ENCODE measurements at regions not wholly inside any gene's neighbourhood (a gene's known extent, or its start where the extent isn't known, plus 50 kb on each side); places are given as distances from the start of the nearest gene placed in this dataset.

- no peak overlapping the region for H3K4me3 ChIP-seq (ENCODE audit: low read depth, low read length)
- H3K27me3 ChIP-seq (ENCODE audit: control insufficient read depth, insufficient read depth, low read length) = no peaks in the 10 kb centered on the region
- CTCF ChIA-PET = no interaction called here
- DNase-seq (ENCODE audit: low read depth, low spot score) = no peak
- POLR2A ChIA-PET = no interaction called here
- TF ChIP-seq CTCF (IDR thresholded peaks at IDR 0.05; ENCODE audit: low read depth, low read length) = no peak
- H3K27ac ChIP-seq (ENCODE audit: low read depth, low read length) = no peak overlapping the region
- no peaks in the 10 kb centered on the region for H3K9me3 ChIP-seq (ENCODE audit: control insufficient read depth, insufficient read depth, low read length)
Observed at GRCh38 chr7:46791188-46791587, 790.7 kb downstream of the TNS3 start.

- POLR2A ChIA-PET = interaction anchor here (0.7 to 0.9 kb wide), 2 partner anchors 21 to 174 kb away, joined by 4 to 5 read pairs; no protein-coding TSS in a partner anchor
- no peaks in the 10 kb centered on the region for H3K27me3 ChIP-seq (ENCODE audit: control insufficient read depth, insufficient read depth, low read length)
Observed at GRCh38 chr7:46786995-46787394, 794.9 kb downstream of the TNS3 start.

GRCh38 chr7:46786221-46786954 is 795.5 kb downstream of the TNS3 start:
- Histone ChIP-seq H3K27ac (ENCODE audit: low read depth, low read length) (no peak overlapping the region), H3K27me3 (ENCODE audit: control insufficient read depth, insufficient read depth, low read length) (no peaks in the 10 kb centered on the region), H3K4me3 (ENCODE audit: low read depth, low read length) (no peak overlapping the region), H3K9me3 (ENCODE audit: control insufficient read depth, insufficient read depth, low read length) (no peaks in the 10 kb centered on the region)
- DNase-seq (ENCODE audit: low read depth, low spot score) = no peak
- TF ChIP-seq CTCF (IDR thresholded peaks at IDR 0.05; ENCODE audit: low read depth, low read length) = no peak
- ChIA-PET POLR2A (no interaction called here), CTCF (interaction anchor here (0.8 to 0.9 kb wide), 2 partner anchors 864 to 870 kb away, joined by 3 read pairs; no protein-coding TSS in a partner anchor)

More at GRCh38 chr7:46786995-46787394, 794.9 kb downstream of the TNS3 start:
- no peak for TF ChIP-seq CTCF (IDR thresholded peaks at IDR 0.05; ENCODE audit: low read depth, low read length)
- Histone ChIP-seq H3K4me3 (ENCODE audit: low read depth, low read length) (no peak overlapping the region), H3K9me3 (ENCODE audit: control insufficient read depth, insufficient read depth, low read length) (no peaks in the 10 kb centered on the region), H3K27ac (ENCODE audit: low read depth, low read length) (no peak overlapping the region)
- DNase-seq (ENCODE audit: low read depth, low spot score) = no peak
- CTCF ChIA-PET = no interaction called here

GRCh38 chr7:46784732-46785131 is 797.2 kb downstream of the TNS3 start:
- no peak overlapping the region for H3K27ac ChIP-seq (ENCODE audit: low read depth, low read length)
- ChIA-PET POLR2A (no interaction called here), CTCF (no interaction called here)
- TF ChIP-seq CTCF (IDR thresholded peaks at IDR 0.05; ENCODE audit: low read depth, low read length) = no peak
- no peaks in the 10 kb centered on the region for H3K9me3 ChIP-seq (ENCODE audit: control insufficient read depth, insufficient read depth, low read length)
- H3K4me3 ChIP-seq (ENCODE audit: low read depth, low read length) = no peak overlapping the region
- no peak for DNase-seq (ENCODE audit: low read depth, low spot score)
- H3K27me3 ChIP-seq (ENCODE audit: control insufficient read depth, insufficient read depth, low read length) = no peaks in the 10 kb centered on the region

- H3K27ac ChIP-seq (ENCODE audit: low read depth, low read length) = no peak overlapping the region
- no peaks in the 10 kb centered on the region for H3K27me3 ChIP-seq (ENCODE audit: control insufficient read depth, insufficient read depth, low read length)
- CTCF ChIA-PET = no interaction called here
- no peaks in the 10 kb centered on the region for H3K9me3 ChIP-seq (ENCODE audit: control insufficient read depth, insufficient read depth, low read length)
- no peak for TF ChIP-seq CTCF (IDR thresholded peaks at IDR 0.05; ENCODE audit: low read depth, low read length)
- no peak overlapping the region for H3K4me3 ChIP-seq (ENCODE audit: low read depth, low read length)
- POLR2A ChIA-PET = no interaction called here
- no peak for DNase-seq (ENCODE audit: low read depth, low spot score)
Observed at GRCh38 chr7:46781901-46782439, 799.9 kb downstream of the TNS3 start.
